ENCODE measurements at regions not wholly inside any gene's neighbourhood (a gene's known extent, or its start where the extent isn't known, plus 50 kb on each side); places are given as distances from the start of the nearest gene placed in this dataset.

- no peak for TF ChIP-seq CTCF (IDR thresholded peaks at IDR 0.05)
- no peak for TF ChIP-seq POLR2AphosphoS5 (IDR thresholded peaks at IDR 0.05)
These were observed 141.1 kb upstream of the KIT start for GRCh38 chr4:54516556-54517215.
